Testis (tissue), 2 donors: ENCODE measurements at regions not wholly inside any gene's neighbourhood (a gene's known extent, or its start where the extent isn't known, plus 50 kb on each side); places are given as distances from the start of the nearest gene placed in this dataset.

Experiments used
- DNase-seq: peaks from one replicate; pipeline ENCODE4 v3.0.0-alpha.2; 2019
- H3K27ac ChIP-seq, 2 donors: fragments of 200-600 bp; sonication (generic); one replicate each; pipeline ENCODE4 v1.5.1; 2019
- H3K27me3 ChIP-seq: fragments of 200-600 bp; sonication (generic); one replicate; pipeline ENCODE4 v1.5.1; 2019
- H3K36me3 ChIP-seq: fragments of 200-600 bp; sonication (generic); one replicate; pipeline ENCODE4 v1.5.1; 2017; ENCODE audit warnings: low read depth; ENCODE audit errors: missing control alignments
- H3K4me1 ChIP-seq: fragments of 200-600 bp; sonication (generic); one replicate; pipeline ENCODE4 v1.5.1; 2019
- H3K4me3 ChIP-seq, 2 donors: fragments of 200-600 bp; sonication (generic); one replicate each; pipeline ENCODE4 v1.5.1; 2017 to 2019
- H3K9me3 ChIP-seq: fragments of 200-600 bp; sonication (generic); one replicate; pipeline ENCODE4 v1.5.1; 2017
- CTCF ChIP-seq, 3 experiments: fragments of 450-650 bp in 2 of 3; fragments of 200-600 bp in 1 of 3; sonication (generic) in 1 of 3; IDR thresholded peaks; one replicate each; pipeline ENCODE4 v1.5.1; 2016 to 2019; ENCODE audit warnings: antibody characterized with exemption in 3 of 3, mild to moderate bottlenecking in 2 of 3, moderate library complexity in 1 of 3
- POLR2A ChIP-seq: fragments of 450-650 bp; IDR thresholded peaks from one replicate; pipeline ENCODE4 v1.6.1; 2017; ENCODE audit warnings: antibody characterized with exemption, mild to moderate bottlenecking, moderate library complexity
- WGBS, 2 donors: methylation state at CpG; one replicate each; pipeline ENCODE4 v1.1.5; 2018; 5-methylcytosine and 5-hydroxymethylcytosine counted together
- intact Hi-C: fragments of 100-400 bp; cut with DNase I; formaldehyde crosslinking; loops from one replicate; pipeline ENCODE4 v1.15.1; 2023; ENCODE audit warnings: low total_unique reads

GRCh38 chr1:209106861-209107260 is 476.7 kb upstream of the CAMK1G start:
- H3K27me3 ChIP-seq: no peaks in the 10 kb centered on the region
- TF ChIP-seq CTCF (IDR thresholded peaks at IDR 0.05): no peak
- no peak overlapping the region for H3K4me3 ChIP-seq
- no peak overlapping the region for H3K27ac ChIP-seq
- 74 to 78% methylated on average over 4 of the region's 4 CpGs for WGBS, 2 donors
- no peaks in the 10 kb centered on the region for H3K4me1 ChIP-seq
- DNase-seq: no peak
- H3K9me3 ChIP-seq: no peaks in the 10 kb centered on the region
- intact Hi-C loops: no loop called here
- no peaks in the 10 kb centered on the region for H3K36me3 ChIP-seq

- Histone ChIP-seq H3K9me3 (no peaks in the 10 kb centered on the region), H3K4me1 (no peaks in the 10 kb centered on the region), H3K27me3 (no peaks in the 10 kb centered on the region), H3K36me3 (no peaks in the 10 kb centered on the region), H3K4me3 (no peak overlapping the region), H3K27ac (no peak overlapping the region)
- intact Hi-C loops: no loop called here
- DNase-seq: no peak
- WGBS, 2 donors: 76 to 84% methylated on average over 8 to 10 of the region's 10 CpGs
- TF ChIP-seq CTCF (IDR thresholded peaks at IDR 0.05) (no peak), POLR2A (no peak)
These were observed 476.0 kb upstream of the CAMK1G start for GRCh38 chr1:209107535-209107934.

GRCh38 chr1:209109001-209109785 is 474.3 kb upstream of the CAMK1G start:
- 78 to 90% methylated on average over 2 of the region's 2 CpGs for WGBS, 2 donors
- intact Hi-C loops: no loop called here
- no peaks in the 10 kb centered on the region for H3K4me1 ChIP-seq
- no peaks in the 10 kb centered on the region for H3K9me3 ChIP-seq
- no peak for TF ChIP-seq CTCF (IDR thresholded peaks at IDR 0.05)
- no peak for TF ChIP-seq POLR2A
- no peaks in the 10 kb centered on the region for H3K27me3 ChIP-seq
- no peaks in the 10 kb centered on the region for H3K36me3 ChIP-seq
- H3K4me3 ChIP-seq: no peak overlapping the region
- DNase-seq: no peak
- H3K27ac ChIP-seq: no peak overlapping the region

GRCh38 chr1:209113521-209113920 is 470.0 kb upstream of the CAMK1G start:
- no peak for TF ChIP-seq CTCF (IDR thresholded peaks at IDR 0.05)
- no peak for TF ChIP-seq POLR2A
- H3K9me3 ChIP-seq: no peaks in the 10 kb centered on the region
- H3K36me3 ChIP-seq: no peaks in the 10 kb centered on the region
- DNase-seq: no peak
- intact Hi-C loops: no loop called here
- WGBS, 2 donors: 31 to 34% methylated on average over 5 of the region's 5 CpGs
- no peak overlapping the region for H3K4me3 ChIP-seq
- no peaks in the 10 kb centered on the region for H3K27me3 ChIP-seq
- H3K4me1 ChIP-seq: no peaks in the 10 kb centered on the region
- H3K27ac ChIP-seq: no peak overlapping the region

- H3K4me3 ChIP-seq: no peak overlapping the region
- no peak overlapping the region for H3K27ac ChIP-seq
- no peak for DNase-seq
- no peaks in the 10 kb centered on the region for H3K9me3 ChIP-seq
- H3K4me1 ChIP-seq: no peaks in the 10 kb centered on the region
- TF ChIP-seq POLR2A: no peak
- TF ChIP-seq CTCF (IDR thresholded peaks at IDR 0.05): no peak
- H3K36me3 ChIP-seq: no peaks in the 10 kb centered on the region
- no peaks in the 10 kb centered on the region for H3K27me3 ChIP-seq
- WGBS, 2 donors: 95 to 96% methylated on average over 1 of the region's 1 CpG
- intact Hi-C loops: no loop called here
These were observed 466.8 kb upstream of the CAMK1G start for GRCh38 chr1:209116705-209117104.
